ENCODE measurements at regions not wholly inside any gene's neighbourhood (a gene's known extent, or its start where the extent isn't known, plus 50 kb on each side); places are given as distances from the start of the nearest gene placed in this dataset.

- no peak for DNase-seq (ENCODE audit: extremely low read depth, low read depth)
- no peak for TF ChIP-seq CTCF (IDR thresholded peaks at IDR 0.05; ENCODE audit: low read depth, low read length)
These were observed 133.9 kb downstream of the PTPRS start for GRCh38 chr19:5206751-5207075.

- no peak for TF ChIP-seq CTCF (IDR thresholded peaks at IDR 0.05; ENCODE audit: low read depth, low read length)
- DNase-seq (ENCODE audit: extremely low read depth, low read depth): no peak
These were observed 134.5 kb downstream of the PTPRS start for GRCh38 chr19:5205937-5206750.

GRCh38 chr19:5205381-5205780 is 135.2 kb downstream of the PTPRS start:
- TF ChIP-seq CTCF (IDR thresholded peaks at IDR 0.05; ENCODE audit: low read depth, low read length): no peak
- DNase-seq (ENCODE audit: extremely low read depth, low read depth): no peak

GRCh38 chr19:5204212-5204611 is 136.4 kb downstream of the PTPRS start:
- no peak for TF ChIP-seq CTCF (IDR thresholded peaks at IDR 0.05; ENCODE audit: low read depth, low read length)
- no peak for DNase-seq (ENCODE audit: extremely low read depth, low read depth)
